ENCODE measurements at regions not wholly inside any gene's neighbourhood (a gene's known extent, or its start where the extent isn't known, plus 50 kb on each side); places are given as distances from the start of the nearest gene placed in this dataset.

DNA sequence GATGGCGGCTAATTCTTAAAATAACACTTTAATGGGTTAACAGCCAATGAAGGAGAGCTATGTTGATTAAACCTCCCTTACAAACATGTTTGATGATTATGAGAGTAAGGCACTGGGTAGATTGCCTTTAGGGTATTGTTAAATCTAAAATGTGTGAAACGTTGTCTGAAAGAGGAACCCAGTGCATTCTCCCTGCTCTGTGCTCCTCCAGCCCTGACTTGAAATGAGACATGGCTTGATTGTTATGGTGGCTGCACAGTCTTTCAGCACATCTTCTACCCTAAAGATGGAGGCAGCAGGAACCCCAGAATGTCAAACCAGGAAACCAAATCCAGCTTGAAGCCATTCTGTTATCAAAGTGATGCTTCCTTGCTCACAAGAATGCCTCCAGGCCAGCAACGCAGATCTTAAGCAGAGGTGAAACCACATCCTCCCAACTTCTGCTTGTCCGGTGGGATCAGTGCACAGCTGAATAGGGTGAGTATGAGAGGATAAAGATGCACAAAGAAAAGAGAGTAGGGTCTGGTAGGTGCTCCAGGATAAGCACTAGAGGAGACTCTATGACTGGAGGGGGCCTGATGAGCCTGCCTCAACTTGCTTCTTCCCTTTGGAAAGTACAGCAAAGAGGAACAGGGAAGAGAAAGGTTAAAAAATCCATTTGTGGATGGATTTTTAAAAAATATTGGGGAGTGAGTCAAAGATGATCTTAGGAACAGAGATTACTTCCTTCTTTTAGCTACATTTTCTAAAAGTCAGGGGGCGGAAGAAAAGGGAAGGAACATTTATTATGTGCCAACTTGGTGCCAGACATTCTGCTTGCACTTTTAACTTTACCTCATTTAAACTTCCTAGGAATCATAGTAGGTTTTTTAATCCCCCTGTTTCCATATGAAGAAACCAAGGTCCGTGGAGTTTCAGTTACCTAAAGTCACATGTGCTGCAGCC is 523.0 kb downstream of the TXNL1 start:
- DNase-seq: no peak

DNA sequence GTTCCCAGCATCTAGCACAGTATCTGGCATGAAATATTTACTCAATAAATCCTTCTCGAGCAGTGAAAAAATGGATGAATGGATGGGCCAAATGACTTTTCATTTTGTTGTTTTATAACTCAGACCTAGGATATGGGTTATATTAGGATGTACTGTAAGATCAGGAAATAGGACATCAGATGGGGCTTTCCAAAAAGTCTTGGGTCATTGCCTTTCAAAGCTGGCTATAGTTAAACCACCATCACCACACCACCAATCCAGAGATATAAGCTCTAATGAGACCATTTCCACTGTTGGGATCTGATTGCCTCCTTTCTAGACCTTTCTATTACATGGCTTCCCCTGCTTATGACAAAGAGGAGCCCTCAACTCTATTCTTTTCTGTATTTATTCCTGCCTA is 525.0 kb upstream of the TCF4 start:
- DNase-seq: no peak

DNA sequence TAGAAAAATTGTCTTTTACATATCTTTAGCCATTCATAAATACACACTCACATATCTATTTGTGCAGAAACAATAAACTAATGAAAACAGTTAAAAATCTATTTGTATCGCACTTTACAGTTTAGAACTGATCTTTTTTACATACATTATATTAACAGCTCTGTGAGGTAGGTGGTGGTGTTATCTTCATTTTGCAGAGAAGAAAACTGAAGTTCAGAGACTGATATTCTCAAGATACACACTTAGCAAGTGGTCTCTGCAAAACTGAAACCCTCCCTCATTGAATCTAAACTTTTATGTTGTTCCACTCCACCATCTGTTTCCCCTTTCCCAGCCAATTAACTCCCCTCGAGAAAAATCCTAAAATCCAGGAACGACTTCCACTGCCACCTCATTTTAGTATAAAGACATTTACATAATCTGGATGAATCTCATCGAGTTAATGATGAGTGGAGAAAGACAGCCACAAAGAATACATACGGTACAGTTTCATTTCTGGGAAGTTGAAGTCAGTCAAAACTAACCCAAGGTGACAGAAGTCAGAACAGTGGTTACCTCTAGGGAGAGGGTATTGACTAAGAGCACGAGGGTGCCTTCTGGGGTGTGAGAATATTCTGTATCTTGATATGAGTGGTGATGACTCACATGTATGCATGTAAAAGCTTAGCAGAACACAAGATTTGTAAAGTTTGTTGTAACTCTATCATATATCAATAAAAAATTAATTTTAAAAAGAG is 524.2 kb upstream of the TCF4 start:
- DNase-seq: no peak

DNA sequence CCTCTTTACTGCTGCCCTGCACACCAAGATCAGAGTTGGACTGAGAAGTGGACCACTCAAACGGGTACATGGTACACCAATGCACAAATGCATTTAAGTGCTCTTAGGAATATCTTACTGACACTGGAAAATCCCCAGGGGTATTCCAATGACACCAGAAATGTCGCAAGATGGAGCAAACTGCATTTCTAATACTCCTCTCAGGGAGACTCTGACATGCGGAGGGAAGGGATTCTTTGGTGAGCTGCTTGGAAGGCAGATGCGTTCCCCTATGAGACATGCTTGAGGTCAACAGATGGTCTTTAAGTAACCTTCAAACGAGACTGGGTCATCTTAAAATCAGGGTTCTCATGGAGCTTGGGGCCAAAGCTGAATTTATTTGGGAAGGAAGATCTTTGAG is 521.8 kb upstream of the TCF4 start:
- DNase-seq: no peak

DNA sequence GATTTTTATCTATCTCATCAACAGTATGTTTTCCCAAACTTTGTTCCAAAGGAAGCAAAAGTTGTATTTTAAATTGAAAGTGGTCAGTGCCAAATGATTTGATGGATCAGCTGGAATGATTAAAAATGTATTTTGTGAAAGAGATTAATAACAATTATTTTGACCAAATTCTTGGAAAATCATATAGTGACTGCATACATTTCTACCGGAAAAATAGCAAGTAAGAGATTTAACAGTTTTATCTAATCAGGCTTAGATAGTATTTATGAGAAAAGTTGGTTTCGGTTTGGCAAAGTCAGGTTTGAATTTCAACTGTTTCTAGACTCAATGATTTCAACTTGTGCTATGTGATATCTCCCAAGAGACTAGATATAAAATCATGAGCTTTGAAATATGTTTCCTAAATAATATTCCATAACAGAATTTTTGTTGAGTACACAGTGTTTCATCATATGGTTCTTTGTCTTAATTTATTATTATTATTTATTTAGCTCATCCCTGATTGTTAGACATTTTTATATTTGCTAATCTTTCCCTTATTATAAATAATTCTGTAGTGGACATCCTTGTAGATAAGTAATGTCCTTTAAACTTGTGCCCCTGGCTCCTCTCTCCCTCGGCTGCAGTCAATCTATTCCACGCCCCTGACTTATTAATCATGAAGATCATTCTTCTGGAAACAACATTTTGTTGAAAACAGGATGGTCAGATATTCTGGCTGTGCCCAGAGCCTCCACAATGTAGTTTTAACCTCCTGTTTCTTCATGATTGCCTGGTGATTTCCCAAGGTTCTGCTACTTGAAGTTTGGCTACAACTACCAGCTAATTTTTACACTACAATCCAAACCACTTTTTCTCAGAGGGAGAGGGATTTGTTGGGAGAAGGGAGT is 520.7 kb upstream of the TCF4 start:
- no peak for DNase-seq

DNA sequence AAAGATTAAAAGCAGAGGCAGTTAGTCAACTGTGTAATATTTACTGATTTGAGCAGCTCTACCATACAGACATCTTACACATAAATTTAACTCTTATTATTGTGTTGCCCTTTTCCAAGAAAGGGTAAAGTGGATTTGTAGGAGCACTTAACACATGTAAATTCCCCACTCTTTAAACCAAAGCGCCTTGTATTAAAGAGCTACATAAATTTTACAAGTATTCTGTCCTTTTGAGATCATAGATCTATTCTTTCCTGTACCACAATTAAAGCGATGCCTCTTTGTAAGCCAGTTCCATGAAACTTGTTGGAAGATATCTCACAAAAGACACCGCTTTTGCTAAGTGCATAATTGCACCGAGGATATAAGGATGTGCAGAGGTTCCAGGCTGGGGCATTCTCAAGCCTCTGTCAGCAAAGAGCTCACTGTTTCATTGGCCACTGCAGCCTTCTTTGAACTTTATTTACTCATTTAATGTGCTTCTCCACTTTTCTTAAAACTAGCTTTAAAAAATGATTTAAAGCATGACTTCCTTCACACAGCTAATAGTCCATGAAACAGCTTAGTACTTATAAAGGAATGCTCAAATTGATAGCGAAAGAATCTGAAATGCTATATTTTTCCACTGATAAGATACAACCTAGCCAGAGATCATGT is 520.0 kb upstream of the TCF4 start:
- DNase-seq: no peak

DNA sequence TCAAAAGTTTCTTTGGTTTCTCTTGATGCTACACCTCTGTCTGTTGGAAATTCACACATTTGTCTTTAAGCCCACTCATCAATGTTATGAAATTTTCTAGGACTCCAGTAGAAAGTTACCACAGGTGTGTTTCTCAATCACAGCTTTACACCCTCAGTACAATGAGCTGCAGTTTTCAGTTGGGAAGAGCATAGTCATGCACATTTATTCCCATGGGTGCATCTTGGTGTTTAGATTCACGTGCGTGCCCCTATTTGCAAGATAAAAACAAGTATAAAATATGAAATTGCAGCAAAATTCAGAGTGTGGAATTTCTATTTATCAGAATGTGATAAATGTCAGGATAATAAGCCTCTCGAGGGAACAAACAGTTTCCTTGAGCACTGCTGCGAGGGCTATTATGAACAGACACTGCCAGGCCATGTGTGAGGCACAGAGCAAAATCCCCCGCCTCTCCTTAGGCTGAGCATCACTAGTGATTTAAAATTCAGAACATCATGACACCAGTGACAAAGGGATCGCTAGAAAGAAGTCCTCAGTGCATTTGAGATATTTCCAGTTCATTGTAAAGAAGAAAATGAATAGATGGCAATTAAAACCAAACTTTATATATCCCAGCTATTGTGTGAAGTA is 512.2 kb upstream of the TCF4 start:
- no peak for DNase-seq

DNA sequence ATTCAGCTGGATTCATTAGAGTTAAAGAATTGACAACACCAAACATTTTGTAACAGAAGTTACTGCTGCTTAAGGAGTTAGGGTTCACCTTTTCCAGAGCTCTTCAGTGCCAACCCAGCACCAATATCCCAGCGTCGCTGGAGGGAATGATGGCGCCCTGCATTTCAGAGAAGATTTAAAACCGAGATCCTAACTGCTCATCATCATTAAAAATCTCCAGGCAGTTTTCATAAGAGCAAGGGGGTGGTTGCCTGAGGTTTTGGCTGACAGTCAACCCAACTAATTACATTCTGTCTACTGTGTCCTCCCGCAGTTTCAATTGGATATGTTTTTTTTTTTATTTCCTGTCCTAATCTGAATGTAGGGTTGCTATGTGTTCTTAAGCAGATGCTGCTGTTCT is 509.6 kb upstream of the TCF4 start:
- DNase-seq: no peak

DNA sequence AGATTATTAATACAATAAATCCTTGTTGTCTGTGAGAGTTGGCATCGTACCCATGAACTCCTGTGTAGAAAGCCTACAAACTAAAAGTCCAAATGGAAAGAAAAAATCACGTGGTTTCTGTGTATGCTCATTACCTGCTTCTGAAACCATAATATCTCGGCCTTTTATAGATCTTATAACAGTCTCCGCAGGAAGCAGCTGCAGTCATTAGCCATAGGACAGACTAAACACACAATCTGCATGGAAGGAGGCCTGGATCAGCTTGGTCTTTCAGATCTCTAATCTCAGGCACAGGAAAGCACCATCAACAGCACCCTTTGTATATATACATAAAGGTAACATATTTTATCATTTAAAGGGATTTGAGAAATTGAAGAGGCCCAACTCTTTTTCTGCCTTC is 508.9 kb upstream of the TCF4 start:
- DNase-seq: no peak

DNA sequence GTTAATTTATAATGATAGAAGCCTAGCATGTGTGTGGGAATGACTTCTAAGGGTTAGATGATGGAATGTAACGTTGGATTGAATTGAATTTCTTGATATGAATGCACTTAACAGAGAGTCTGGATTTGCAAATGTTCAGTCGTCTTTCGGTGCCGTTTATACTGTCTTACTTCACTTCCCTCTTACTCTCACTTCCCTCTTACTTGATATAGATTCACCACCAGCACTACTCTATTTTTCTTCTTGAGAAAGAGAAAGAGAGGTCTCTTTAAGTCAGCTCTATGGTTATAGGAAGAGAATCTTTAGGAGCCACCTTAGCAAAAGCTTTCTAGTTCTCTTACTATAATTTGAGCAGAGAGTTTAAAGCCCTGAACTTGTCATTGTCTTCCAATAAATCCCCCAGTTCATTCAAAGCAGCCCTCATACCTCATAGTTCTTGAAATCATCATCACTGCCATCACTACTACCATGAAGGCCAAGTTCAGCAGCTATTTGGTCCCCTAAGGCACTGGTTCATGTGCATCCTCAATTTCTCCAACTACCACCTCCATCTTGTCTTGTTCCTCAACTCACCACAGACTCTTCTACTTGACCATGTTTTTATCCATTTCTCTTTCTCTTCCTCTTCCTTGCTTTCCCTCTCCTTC is 501.7 kb upstream of the TCF4 start:
- no peak for DNase-seq

DNA sequence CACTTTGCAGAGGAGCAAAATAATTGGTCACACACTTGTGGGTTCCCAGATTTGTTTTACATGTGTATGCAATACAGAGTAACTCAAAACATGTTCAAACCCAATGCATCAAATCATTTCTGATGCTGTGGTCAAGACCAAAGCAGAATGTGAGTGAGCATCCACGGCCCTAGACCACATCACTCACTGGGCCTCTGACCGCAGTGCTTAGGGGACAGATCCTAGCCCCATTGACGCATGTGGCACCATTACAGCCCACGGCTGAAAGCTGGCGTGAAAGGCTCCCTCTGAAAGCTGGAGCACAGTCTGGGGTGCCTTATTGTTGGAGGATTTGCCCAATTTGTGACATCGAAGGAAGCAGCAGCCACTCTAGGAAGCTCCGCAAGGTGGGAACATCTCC is 498.8 kb upstream of the TCF4 start:
- no peak for DNase-seq

DNA sequence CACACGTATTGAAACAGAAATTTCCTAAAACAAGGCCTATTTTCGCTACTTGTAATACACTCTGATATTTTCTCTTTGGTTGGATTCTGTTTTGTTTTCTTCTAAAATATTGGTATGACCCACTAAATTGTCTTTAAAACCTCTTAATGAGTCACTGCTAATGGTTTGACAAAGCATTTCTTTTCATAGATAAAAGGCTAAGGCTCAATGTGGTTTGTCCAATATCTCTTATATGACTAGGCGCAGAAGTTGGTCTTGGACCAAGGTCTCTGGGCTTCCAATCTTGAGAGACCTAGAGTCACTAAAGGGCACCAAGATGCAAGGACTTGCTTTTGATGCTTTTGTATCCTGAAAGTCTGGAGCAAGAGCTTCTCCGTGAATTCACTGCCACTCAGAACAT is 498.2 kb upstream of the TCF4 start:
- no peak for DNase-seq

DNA sequence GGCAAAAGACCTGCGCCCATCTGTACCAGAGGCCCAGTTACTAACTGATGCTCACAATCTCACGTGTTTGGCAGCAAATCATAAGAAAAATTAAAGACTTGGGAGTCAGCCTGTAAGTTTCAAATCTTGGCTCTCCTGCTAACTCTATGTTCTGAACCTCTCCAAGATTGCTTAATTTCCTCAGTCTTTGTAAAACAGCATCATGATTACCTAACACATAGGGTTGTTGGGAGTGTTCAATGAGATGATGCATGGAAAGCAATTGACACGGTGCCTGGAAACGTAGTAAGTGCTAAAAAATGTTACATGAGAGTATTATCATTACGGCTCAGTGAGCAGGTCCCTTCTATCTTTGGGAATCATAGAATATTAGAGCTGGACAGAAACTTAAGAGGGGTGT is 497.6 kb upstream of the TCF4 start:
- DNase-seq: no peak

DNA sequence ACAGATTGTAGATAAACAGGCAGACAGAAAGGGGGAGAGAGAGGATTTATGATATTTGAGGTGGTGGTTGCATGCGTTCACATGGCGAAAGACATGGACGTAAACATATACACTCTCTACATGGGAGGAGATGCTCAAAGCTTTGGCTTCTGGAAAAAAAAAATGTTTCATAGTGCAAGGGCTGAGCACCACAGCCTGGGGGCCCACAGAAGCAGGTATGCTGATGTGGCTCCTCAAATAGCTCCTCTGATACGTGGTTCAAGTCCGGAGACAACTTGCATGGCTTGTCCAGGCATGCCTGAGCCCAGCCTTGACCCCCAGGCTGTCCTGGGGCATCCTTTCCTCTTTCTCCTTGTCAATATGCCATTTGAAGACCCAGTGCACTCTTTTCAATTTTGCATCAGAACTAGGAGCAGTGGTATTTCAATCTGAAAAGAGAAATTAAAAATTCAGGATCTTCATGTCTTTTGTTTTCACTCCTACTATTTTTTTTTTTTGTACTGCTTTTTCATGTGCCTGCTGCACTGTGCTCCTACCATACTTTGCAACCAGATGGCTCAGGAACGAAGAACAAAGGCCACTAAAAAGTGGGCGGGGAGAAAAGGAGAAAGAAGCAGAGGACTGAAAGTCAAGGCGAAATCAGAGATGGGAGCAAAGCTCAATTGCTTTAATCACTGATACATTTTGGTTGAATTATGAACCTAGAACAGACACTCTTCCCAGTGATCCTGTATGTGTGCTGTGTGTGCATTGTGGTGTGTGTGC is 495.7 kb upstream of the TCF4 start:
- DNase-seq: no peak

DNA sequence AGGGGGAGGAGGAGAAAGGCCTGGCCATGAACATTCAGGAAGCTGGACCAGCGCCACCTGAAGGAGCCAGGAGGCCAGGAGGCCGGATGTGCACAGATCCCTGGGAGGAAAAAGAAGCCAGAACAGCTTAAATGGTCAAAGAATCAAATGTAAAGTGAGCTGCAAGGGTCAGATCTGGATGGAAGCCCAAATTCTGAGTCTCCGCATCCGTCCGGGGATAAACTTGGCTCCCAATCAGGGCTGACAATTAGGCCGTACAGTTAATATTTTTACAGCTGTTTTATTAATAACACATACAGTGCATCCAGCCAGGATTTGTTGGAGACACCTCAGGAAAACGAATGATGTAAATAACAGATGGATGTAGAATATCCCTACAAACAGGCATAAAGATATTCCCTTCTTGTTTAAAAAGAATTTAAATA is 495.1 kb upstream of the TCF4 start:
- DNase-seq: no peak

DNA sequence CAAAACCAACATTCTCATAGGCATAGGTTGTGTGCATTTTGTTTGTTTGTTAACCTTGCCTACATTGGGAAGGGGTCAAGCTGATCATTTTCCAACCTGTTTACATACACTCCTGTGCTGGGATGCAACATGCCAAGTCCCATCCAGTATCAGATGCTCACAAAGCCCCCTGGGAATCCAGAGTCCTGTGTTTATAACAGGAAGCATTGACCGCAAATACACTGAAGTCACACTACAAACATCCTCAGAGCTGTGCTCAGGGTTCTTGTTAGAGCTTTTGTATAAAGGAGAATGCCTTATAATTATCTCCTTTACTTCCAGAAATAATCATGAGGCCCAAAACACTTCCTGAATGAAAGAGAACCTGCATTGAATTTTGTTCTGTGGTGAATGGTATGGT is 488.7 kb upstream of the TCF4 start:
- DNase-seq: no peak

DNA sequence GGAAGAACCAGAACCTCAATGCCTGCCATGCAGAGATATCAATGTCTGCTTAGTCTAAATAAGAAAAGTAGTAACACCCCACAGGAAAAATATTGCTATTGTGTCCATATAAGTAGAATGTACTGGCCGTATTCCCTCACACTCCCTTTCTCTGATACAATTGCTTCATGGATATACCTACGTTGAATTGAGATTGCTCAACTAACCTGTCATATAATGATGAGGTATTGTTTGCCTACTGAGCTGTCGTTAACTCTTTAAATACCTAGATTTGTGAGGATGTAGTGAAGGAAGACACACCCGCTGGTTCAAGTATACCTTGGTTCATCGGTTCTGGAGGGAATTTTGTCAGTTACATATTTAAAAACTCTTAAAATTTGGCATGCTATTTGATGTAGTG is 480.7 kb upstream of the TCF4 start:
- no peak for DNase-seq

DNA sequence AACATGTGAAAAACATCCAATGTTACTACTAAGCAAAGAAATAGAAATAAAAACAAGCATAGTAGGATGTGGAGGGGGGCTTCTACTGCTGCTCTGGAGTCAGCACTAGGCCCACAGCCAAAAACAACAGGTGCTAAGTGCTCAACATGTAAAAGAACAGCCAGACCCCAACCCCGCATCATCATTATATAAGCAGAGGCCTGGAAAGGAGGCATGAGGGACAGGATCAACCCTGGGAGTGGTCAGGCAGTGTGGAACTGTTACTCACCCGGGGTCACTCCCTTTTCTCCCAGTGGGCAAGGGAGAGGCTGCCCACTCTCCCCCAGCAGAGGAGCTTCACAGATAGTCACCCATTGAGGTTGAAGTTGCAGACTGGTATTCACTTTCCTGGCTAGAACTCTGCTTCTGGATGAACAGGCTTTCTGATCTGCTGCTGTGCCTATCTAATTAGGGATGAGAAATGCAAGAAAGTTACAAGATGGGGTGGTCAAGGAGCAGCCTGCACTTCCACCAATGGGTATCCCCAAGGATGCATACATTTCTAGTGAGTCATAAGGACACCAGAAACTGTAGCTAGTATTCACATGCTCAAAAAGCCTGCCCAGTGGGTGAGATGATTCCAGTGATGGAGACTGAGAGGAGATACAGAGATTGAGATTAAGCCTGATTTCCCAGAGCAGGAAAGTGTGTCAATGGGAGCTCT is 480.1 kb upstream of the TCF4 start:
- DNase-seq: no peak

DNA sequence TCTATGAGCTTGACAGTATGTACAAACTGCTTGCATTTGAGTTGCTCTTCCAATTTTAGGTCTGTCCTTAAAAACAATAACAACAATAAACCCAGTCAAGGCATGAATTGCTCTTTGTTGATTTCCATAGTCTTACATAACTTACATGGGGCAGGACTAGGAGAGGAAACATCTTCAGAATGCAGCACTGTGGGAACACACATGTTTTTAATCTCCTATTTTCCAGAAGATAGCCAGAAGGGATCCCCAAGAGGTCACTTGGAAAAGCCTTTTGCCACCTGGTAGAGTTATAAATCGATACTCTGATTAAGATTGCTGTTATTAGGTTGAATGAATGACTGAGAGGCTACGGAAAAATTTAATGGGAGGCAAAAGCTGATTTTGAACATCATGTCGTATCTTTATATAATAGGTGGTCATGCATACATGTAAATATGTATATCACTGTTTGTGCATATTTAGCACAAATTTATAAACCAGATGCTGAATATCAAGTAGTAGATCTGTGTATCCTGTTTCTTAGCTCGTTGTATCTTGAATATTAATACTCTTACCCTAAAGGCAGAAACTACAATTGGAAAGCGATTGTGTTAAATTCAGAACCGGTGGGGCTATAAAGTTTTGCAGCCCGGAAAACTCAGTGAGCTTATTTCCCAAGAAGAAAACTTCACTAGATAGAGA is 479.4 kb upstream of the TCF4 start:
- no peak for DNase-seq

All from NCI-H2107 (cell line).